ENCODE measurements at regions not wholly inside any gene's neighbourhood (a gene's known extent, or its start where the extent isn't known, plus 50 kb on each side); places are given as distances from the start of the nearest gene placed in this dataset.

DNA sequence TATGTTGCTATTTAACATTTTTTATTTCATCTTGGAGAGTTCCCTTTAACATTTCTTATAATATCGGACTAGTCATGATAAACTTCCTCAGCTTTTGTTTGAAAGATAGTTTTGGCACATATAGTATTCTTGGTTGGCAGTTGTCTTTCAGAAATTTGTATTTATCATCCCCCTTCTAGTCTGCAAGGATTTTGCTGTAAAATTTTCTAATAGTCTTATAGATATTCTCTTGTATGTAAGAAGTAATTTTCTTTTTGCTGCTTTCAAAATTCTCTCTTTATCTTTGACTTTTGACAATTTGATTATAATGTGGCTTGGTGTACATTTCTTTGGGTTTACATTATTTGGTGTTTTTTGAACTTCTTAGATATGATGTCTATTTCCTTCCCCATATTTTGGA lies 116.0 kb upstream of the AVPR1A start:
- TF ChIP-seq, protein P1, sequence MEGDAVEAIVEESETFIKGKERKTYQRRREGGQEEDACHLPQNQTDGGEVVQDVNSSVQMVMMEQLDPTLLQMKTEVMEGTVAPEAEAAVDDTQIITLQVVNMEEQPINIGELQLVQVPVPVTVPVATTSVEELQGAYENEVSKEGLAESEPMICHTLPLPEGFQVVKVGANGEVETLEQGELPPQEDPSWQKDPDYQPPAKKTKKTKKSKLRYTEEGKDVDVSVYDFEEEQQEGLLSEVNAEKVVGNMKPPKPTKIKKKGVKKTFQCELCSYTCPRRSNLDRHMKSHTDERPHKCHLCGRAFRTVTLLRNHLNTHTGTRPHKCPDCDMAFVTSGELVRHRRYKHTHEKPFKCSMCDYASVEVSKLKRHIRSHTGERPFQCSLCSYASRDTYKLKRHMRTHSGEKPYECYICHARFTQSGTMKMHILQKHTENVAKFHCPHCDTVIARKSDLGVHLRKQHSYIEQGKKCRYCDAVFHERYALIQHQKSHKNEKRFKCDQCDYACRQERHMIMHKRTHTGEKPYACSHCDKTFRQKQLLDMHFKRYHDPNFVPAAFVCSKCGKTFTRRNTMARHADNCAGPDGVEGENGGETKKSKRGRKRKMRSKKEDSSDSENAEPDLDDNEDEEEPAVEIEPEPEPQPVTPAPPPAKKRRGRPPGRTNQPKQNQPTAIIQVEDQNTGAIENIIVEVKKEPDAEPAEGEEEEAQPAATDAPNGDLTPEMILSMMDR (IDR thresholded peaks at IDR 0.05; ENCODE audit: insufficient read depth, low read depth, low read length, missing control alignments), result no peak
- no peak overlapping the region for H3K4me3 ChIP-seq (ENCODE audit: low read length)
- no peak for DNase-seq (ENCODE audit: low read depth)

DNA sequence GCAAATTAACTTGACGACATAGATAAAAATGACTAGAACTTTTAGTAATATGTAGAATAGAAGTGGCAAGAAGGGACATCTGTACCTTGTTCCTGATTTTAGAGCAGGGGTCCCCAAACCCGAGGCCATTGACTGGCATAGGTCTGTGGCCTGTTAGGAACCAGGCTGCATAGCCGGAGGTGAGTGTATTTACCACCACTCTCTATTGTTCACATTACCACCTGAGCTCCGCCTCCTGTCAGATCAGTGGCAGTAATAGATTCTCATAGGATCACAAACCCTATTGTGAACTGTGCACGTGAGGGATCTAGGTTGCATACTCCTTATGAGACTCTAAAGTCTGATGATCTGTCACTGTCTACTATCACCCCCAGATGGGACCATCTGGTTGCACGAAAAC lies 113.6 kb upstream of the AVPR1A start:
- H3K4me3 ChIP-seq (ENCODE audit: low read length), result no peak overlapping the region
- TF ChIP-seq, protein P1 (IDR thresholded peaks at IDR 0.05; ENCODE audit: insufficient read depth, low read depth, low read length, missing control alignments), result no peak

GRCh38 chr12:63250486-63250885 lies 99.5 kb upstream of the AVPR1A start:
- no peak overlapping the region for H3K4me3 ChIP-seq (ENCODE audit: low read length)
- DNase-seq (ENCODE audit: low read depth), result no peak
- TF ChIP-seq, protein P1 (IDR thresholded peaks at IDR 0.05; ENCODE audit: insufficient read depth, low read depth, low read length, missing control alignments), result no peak

More for the DNA sequence above, 113.6 kb upstream of the AVPR1A start:
- no peak for DNase-seq (ENCODE audit: low read depth)

DNA sequence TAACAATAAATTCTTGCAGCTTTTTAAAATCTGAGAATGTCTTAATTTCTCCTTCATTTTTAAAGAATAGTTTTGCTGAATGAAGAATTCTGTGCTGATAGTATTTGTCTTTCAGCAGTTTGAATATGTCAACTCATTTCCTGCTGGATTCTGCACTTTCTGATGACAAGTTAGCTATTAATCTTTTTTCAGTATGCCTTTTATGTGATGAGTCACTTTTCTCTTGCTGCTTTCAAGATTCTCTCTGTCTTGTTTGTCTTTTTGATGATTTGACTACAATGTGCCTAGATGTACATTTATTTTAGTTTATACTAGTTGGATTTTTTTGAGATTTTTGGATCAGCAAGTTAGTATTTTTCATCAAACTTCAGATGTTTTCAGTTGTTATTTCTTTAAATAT lies 87.9 kb upstream of the AVPR1A start:
- DNase-seq (ENCODE audit: low read depth), result no peak
- TF ChIP-seq, protein P1 (IDR thresholded peaks at IDR 0.05; ENCODE audit: insufficient read depth, low read depth, low read length, missing control alignments), result no peak
- no peak overlapping the region for H3K4me3 ChIP-seq (ENCODE audit: low read length)

DNA sequence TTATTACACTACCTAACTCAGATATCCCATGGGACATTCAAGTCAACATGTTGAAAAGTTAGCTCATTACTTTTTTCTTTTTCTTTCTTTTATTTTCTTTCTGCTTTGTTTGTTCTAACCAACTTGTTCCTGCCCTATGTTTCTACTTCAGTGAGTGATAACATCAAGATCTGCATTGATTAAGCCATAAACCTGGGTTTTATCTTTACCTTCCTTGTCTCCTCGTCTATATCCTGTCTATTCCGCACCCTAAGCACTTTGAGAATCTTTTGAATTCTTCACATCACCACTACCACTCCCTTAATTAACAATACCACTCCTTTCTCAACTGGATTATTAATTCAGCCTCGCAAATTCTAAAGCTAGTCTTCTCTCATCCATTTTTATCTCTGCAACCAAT lies 81.9 kb upstream of the AVPR1A start:
- TF ChIP-seq, protein P1 (IDR thresholded peaks at IDR 0.05; ENCODE audit: insufficient read depth, low read depth, low read length, missing control alignments), result no peak
- H3K4me3 ChIP-seq (ENCODE audit: low read length), result no peak overlapping the region
- no peak for DNase-seq (ENCODE audit: low read depth)

DNA sequence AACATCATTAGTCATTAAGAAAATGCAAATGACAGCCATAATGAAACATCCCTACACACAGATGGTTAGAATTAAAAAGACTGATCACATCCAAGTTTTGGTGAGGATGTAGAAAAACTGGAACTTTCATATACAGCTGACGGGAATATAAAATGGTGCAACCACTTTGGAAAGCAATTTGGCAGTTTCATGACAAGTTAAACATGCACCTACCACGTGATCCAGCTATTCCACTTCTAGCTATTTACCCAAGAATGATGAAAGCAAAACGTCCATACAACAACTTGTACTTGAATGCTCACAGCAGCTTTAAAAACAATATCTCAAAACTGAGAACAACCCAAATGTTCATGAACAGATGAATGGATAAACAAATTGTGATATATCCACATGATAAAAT lies 77.9 kb upstream of the AVPR1A start:
- TF ChIP-seq, protein P1 (IDR thresholded peaks at IDR 0.05; ENCODE audit: insufficient read depth, low read depth, low read length, missing control alignments), result no peak
- H3K4me3 ChIP-seq (ENCODE audit: low read length), result no peak overlapping the region
- DNase-seq (ENCODE audit: low read depth), result no peak

GRCh38 chr12:63226792-63227463 lies 75.9 kb upstream of the AVPR1A start:
- TF ChIP-seq, protein P1 (IDR thresholded peaks at IDR 0.05; ENCODE audit: insufficient read depth, low read depth, low read length, missing control alignments), result no peak
- no peak for DNase-seq (ENCODE audit: low read depth)
- no peak overlapping the region for H3K4me3 ChIP-seq (ENCODE audit: low read length)
